ENCODE measurements at regions not wholly inside any gene's neighbourhood (a gene's known extent, or its start where the extent isn't known, plus 50 kb on each side); places are given as distances from the start of the nearest gene placed in this dataset.
"Not testable (repeated sequence)": the region's sequence is repeated elsewhere in the genome, so short reads cannot be mapped to it uniquely, and the experiment has no call there.

DNA sequence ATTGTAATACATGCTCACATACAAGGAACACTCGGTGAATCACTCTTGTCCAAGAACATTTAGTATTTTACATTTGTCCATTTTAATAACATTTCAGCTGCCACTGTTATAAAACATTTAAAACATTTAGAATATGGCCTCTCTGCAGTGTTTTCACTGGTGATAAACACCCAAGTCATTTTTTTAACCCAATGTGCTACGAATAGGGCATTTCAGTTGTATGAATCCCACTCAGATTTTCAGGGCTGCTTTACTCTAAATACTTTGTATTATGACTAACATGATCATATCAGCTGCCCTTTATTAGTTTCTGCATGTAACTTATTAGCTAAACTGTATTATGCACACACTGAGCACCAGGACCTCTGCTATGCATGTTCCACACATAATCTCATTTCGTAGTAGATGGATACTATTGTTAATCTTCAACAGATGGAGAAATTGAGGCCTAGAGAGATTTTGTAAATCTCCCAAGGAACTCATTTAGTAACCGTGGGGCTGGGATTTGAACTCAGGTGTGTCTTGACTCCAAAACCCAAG, 148.6 kb upstream of the CDIN1 start:
- no peak for DNase-seq

- no peak for DNase-seq
Observed at GRCh38 chr15:36432161-36432560, 147.3 kb upstream of the CDIN1 start.

DNA sequence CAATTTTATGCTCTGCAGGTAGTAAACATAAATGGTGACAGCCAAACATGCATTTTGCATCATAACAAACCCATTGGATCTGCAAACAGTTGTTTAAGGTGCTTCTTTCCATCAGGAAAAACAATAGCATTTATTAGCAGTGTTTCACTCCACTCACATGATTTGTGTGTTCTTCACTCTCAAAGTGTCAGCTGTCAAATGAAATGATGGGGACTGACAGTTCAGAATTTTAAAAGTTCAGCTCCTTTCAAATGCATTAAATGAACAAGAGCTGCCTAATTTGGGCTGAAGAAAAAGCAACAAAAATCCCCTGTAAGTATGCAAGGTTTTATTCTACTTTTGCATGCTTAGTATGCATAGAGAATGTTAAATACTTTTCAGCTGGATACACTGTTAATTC, 145.2 kb upstream of the CDIN1 start:
- no peak for DNase-seq

DNA sequence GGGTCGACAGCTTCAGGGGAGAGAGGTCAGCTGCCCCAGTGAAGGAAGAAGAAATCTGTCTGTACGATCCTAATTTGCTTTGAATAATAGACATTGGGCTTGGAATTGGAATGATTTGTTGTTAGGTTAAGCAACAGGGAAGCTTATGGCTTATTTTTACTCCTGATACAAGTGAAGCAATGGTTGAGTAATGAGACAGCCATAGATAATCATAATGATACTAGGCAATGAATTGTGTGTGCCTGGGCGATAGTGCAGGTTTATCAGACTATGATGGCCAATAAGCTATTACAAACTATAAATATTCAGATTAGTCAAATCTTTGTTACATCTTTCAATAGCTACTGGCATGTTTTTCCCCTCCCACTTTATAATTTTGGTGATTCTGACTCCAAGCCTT, 140.9 kb upstream of the CDIN1 start:
- DNase-seq = no peak

GRCh38 chr15:36447373-36447772, 132.1 kb upstream of the CDIN1 start:
- no peak for DNase-seq

- DNase-seq = no peak
Observed at GRCh38 chr15:36448418-36448817, 131.0 kb upstream of the CDIN1 start.

- DNase-seq = no peak
Observed at GRCh38 chr15:36449084-36449661, 130.3 kb upstream of the CDIN1 start.

- no peak for DNase-seq
Observed at GRCh38 chr15:36449662-36450145, 129.7 kb upstream of the CDIN1 start.

DNA sequence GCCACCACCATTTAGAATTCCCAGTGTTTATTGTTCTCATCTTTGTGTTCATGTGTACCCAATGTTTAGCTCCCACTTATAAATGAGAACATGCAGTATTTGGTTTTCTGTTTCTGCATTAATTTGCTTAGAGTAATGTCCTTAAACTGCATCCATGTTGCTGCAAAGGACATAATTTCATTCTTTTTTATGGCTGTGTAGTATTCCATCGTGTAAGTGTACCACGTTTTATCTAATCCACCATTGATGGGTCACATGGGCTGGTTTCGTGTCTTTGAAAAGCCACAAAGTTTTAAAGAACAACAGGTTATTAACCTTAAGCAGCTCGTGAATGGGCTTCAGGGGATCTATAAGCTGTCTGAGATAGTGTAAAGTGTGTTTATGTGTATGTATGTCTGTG, 125.2 kb upstream of the CDIN1 start:
- DNase-seq = not testable (repeated sequence)

DNA sequence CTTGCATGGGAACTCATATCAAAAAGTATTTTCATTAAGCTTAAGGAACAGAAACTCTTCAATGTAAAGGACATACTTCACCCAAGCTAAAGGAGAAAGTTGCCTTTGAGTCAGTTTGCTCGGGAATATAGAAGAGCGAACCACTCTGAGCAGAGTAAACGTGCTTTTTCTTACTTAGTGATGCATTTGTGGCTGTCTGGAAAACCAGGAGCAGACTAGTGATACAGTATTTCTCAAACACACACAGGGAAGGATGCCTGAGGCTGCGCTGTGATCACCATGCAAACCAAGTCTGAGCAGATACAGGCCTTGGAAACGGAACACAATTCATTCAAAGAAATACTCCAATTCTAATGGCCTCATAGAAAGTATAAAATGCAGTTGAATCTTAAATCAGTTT, 121.0 kb upstream of the CDIN1 start:
- no peak for DNase-seq

DNA sequence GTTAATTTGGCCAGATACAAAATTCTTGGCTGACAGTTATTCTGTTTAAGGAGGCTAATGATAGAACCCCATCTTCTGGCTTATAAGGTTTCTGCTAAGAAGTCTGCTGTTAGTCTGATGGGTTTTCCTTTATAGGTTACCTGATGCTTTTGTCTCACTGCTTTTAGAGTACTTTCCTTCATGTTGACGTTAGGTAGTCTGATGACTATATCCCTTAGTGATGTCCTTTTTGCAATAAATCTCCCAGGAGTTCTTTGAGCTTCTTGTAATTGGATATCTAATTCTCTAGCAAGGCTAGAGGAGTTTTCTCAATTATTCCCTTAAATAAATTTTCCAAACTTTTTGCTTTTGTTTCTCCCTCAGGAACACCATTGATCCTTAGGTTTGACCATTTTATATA, 114.1 kb upstream of the CDIN1 start:
- no peak for DNase-seq

DNA sequence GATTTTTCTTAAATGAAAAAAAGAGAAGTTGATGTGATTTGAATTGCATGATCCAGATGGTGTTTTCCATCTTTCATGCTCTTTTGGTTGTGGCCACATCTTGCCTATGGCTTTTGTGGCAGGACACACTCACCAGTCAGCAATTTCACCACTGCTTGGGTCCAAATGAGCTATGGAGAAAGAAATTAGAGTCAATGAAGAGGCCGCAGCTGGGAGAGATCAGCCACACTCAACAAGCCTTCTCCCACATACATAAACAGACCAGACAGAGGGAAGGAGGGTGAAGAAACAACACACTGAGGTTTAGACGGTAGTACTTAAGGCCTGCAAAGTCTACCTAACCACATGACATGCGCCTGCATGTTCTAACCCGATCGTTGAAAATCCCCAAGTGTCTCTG, 110.7 kb upstream of the CDIN1 start:
- peak; percentile 7 for DNase-seq

GRCh38 chr15:36469311-36469966, 110.0 kb upstream of the CDIN1 start:
- DNase-seq = no peak

DNA sequence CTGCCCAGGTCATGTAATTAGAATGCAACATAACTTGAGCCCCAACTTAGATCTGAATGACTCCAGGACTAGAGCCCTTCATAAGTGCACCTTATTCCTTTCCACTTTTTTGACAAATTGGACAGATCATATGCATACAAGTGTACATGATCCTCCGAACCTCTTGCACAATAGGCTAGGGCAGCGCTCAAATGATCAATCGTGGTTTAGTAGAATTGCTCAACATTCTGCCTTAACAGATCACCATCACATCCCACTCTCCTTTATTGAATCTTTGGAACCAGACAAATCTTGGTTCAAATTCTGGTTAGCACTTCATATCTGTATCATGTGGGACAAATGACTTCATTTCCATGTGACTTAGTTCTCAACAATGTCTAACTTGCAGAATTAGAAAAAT, 106.8 kb upstream of the CDIN1 start:
- DNase-seq = peak; percentile 38

- DNase-seq = no peak
Observed at GRCh38 chr15:36478561-36478960, 100.9 kb upstream of the CDIN1 start.

- DNase-seq = no peak
Observed at GRCh38 chr15:36479200-36479896, 100.1 kb upstream of the CDIN1 start.

- DNase-seq = no peak
Observed at GRCh38 chr15:36481156-36481555, 98.3 kb upstream of the CDIN1 start.

- DNase-seq = no peak
Observed at GRCh38 chr15:36483409-36483808, 96.0 kb upstream of the CDIN1 start.

DNA sequence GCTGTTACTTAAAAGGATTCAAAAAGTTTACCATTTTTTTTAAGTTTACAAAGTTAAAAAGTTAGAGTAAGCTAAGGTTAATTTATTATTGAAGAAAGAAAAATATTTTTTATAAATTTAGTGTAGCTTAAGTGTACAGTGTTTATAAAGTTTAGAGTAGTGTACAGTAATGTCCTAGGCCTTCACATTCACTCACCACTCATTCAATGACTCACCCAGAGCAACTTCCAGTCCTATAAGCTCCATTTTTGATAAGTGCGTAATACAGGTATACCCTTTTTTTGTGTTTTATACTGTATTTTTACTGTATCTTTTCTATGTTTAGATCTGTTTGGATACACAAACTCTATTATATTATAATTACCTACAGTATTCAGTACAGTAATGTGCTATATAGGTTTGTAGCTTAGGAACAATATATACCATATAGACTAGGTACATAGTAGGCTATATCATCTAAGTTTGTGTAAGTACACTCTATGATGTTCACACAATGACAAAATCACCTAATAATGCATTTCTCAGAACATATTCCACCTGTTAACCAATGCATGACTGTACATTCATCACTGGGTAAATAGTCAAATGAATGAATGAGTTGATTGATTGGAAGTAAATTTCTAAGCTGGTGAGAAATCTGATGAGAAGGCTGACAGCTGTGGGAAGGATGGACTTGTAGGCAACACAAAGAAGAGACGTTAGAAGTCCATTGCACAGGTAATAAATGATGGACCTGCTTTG, 95.2 kb upstream of the CDIN1 start:
- no peak for DNase-seq

DNA sequence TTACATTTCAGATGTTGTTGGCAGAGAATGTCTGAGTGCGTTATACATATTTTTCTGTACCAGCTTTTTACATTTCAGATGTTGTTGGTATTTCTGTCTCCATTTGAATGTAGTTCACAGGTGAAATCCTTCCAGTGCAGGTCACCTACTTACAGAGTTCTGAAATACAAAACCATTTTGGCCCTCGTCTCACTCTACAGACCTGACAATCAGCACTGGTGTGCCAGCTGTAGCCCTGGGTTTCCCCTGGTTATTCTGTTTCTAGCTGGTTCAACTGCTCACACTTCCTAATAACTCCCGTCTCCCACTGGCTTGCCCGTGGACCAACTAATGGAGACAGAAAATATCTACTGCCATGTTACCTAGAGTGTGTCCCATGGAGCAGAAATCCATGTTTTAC, 87.5 kb upstream of the CDIN1 start:
- DNase-seq = no peak

GRCh38 chr15:36495456-36495991, 83.9 kb upstream of the CDIN1 start:
- no peak for DNase-seq

- DNase-seq = peak; percentile 48
Observed at GRCh38 chr15:36497901-36498300, 81.5 kb upstream of the CDIN1 start.

DNA sequence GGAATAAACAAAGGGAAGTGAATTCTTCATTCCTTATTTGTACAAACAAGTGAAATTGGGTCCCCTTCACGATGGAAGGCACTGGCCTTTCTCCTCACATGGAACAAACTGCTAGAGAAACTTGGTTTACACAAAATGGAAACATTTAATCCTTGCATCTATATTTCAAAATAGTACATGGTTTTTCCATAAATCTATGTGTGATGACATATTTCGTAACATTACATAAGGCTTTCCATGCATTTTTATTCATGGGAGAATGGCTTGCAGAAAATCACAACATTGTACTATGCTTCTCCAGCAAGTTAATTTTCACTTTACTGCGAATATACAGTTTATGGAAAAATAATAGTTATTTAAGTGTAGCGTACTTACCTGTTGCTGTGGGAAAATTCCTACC, 81.0 kb upstream of the CDIN1 start:
- no peak for DNase-seq

All from OCI-M1 (cell line).